Body of pancreas (tissue), 1 donor: ENCODE measurements at regions not wholly inside any gene's neighbourhood (a gene's known extent, or its start where the extent isn't known, plus 50 kb on each side); places are given as distances from the start of the nearest gene placed in this dataset. TPM values are rescaled to one million over a fixed set of nuclear protein-coding genes. Genes with fewer than 3 reads are reported as not detected.

Source experiments
- small RNA-seq: library from RNA; depleted of rRNA; stranded (forward); fragments of <200 nt; gene quantifications from one replicate; pipeline ENCODE3, GENCODE V24; 2016

Small RNA genes lying in the stretch of these regions (small RNA-seq; reads per million reads assigned to genes)
- gene AC114811.1 = not detected
